Spinal cord (tissue), 9 donors: ENCODE measurements at regions not wholly inside any gene's neighbourhood (a gene's known extent, or its start where the extent isn't known, plus 50 kb on each side); places are given as distances from the start of the nearest gene placed in this dataset.

ENCODE experiments used
- DNase-seq, 6 donors: peaks; one replicate each; pipeline versions ENCODE4 v3.0.0 to v3.0.0-alpha.2; 2013 to 2015; ENCODE audit warnings: low spot score in 6 of 6, low read depth in 4 of 6
- H3K27ac ChIP-seq: one replicate; pipeline ENCODE4 v1.5.1; 2013; ENCODE audit warnings: low read depth, low read length, control low read depth
- H3K27me3 ChIP-seq: one replicate; pipeline ENCODE4 v1.6.1; 2013; ENCODE audit warnings: low read length; ENCODE audit not compliant: control insufficient read depth, insufficient read depth
- H3K36me3 ChIP-seq: one replicate; pipeline ENCODE4 v1.6.1; 2013; ENCODE audit warnings: low read length; ENCODE audit not compliant: control insufficient read depth, insufficient read depth
- H3K4me1 ChIP-seq: one replicate; pipeline ENCODE4 v1.6.1; 2013; ENCODE audit warnings: low read length; ENCODE audit not compliant: control insufficient read depth, insufficient read depth
- H3K4me3 ChIP-seq: one replicate; pipeline ENCODE4 v1.5.1; 2013; ENCODE audit warnings: low read depth, low read length, control low read depth
- H3K9me3 ChIP-seq: one replicate; pipeline ENCODE4 v1.6.1; 2013; ENCODE audit warnings: low read length; ENCODE audit not compliant: control insufficient read depth, insufficient read depth
- WGBS: methylation state at CpG from one replicate; pipeline ENCODE4 v1.1.5; 2013; ENCODE audit warnings: missing lambda C conversion rate; ENCODE audit not compliant: insufficient coverage; 5-methylcytosine and 5-hydroxymethylcytosine counted together
- donor health status: healthy.

- H3K27ac ChIP-seq, result no peak overlapping the region
- H3K4me3 ChIP-seq, result no peak overlapping the region
- H3K4me1 ChIP-seq, result no peaks in the 10 kb centered on the region
- H3K27me3 ChIP-seq, result no peaks in the 10 kb centered on the region
- H3K36me3 ChIP-seq, result no peaks in the 10 kb centered on the region
- no peaks in the 10 kb centered on the region for H3K9me3 ChIP-seq
- DNase-seq, result no peak
- 90% methylated on average over 2 of the region's 3 CpGs for WGBS
Measured at GRCh38 chr20:58162986-58163385, 65.5 kb downstream of the ANKRD60 start.

GRCh38 chr20:58161192-58161591, 67.3 kb downstream of the ANKRD60 start:
- H3K27ac ChIP-seq, result peak overlapping the region; percentile 57
- no peaks in the 10 kb centered on the region for H3K4me1 ChIP-seq
- H3K27me3 ChIP-seq, result no peaks in the 10 kb centered on the region
- no peaks in the 10 kb centered on the region for H3K9me3 ChIP-seq
- no peak overlapping the region for H3K4me3 ChIP-seq
- 74% methylated on average over 2 of the region's 2 CpGs for WGBS
- H3K36me3 ChIP-seq, result no peaks in the 10 kb centered on the region
- DNase-seq, result no peak

DNA sequence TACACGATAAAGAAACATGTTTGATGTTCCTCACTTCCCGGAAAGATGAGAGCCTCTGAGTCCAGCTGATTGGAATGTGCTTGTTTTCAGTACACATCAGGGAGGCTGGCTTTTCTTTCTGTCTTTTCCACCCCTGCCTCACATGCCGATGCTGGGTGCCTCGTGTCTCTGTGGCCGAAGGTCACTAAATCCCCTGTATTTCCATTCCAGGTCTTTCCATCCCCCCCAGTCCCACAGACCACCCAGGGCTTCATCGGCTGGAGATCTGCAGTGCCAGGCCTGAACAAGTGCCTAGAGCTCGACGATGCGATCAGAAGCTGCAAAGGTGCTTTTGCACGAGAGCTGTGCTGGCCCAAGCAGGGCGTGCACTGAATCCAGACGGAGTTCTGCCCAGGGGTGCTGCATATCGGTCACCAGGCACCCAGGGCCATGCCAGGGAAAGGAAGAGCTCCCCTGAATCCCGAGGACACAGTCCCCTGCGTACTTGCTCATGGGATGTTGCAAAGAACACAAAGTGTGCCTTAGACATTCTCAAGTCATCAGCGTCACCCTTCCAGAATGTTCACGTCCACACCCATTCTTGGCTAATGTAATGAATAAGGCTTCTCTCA, 67.9 kb downstream of the ANKRD60 start:
- peak in 1 of 6 donors; percentile 64 for DNase-seq
- 84% methylated on average over 13 of the region's 17 CpGs for WGBS
- peak overlapping the region; percentile 77 for H3K27ac ChIP-seq
- no peaks in the 10 kb centered on the region for H3K4me1 ChIP-seq
- no peaks in the 10 kb centered on the region for H3K36me3 ChIP-seq
- no peaks in the 10 kb centered on the region for H3K27me3 ChIP-seq
- H3K4me3 ChIP-seq, result no peak overlapping the region
- H3K9me3 ChIP-seq, result no peaks in the 10 kb centered on the region

GRCh38 chr20:58155148-58155925, 73.1 kb downstream of the ANKRD60 start:
- Histone ChIP-seq H3K27me3 (peaks cover 6% of the 10 kb centered on the region), H3K4me3 (no peak overlapping the region), H3K27ac (no peak overlapping the region), H3K9me3 (no peaks in the 10 kb centered on the region), H3K4me1 (peaks cover 8% of the 10 kb centered on the region), H3K36me3 (no peaks in the 10 kb centered on the region)
- WGBS, result 67% methylated on average over 5 of the region's 13 CpGs
- DNase-seq, result no peak

DNA sequence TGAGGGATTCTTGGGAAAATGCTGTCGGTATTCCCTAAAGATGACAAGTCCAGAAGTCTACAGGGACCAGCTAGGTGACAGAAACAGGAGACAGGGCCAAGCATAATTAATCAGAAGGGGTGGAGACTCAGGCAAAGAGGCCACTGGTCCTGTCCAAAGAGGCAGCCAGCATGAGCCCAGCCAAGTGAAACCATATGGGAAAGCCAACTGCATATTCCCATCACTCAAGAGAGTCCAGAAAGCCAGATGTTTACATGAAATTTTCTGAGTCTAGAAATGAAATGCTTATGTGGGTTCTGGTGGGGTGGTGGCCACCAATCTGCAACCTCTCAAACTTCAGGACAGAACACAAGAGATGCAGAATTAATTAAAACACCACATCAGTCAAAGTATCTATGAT, 74.3 kb downstream of the ANKRD60 start:
- peaks cover 6% of the 10 kb centered on the region for H3K27me3 ChIP-seq
- no peak for DNase-seq
- H3K36me3 ChIP-seq, result no peaks in the 10 kb centered on the region
- H3K27ac ChIP-seq, result no peak overlapping the region
- 100% methylated on average over 1 of the region's 1 CpG for WGBS
- H3K9me3 ChIP-seq, result no peaks in the 10 kb centered on the region
- H3K4me3 ChIP-seq, result no peak overlapping the region
- peaks cover 9% of the 10 kb centered on the region for H3K4me1 ChIP-seq

- H3K27me3 ChIP-seq, result peaks cover 9% of the 10 kb centered on the region
- no peaks in the 10 kb centered on the region for H3K36me3 ChIP-seq
- no peak overlapping the region for H3K4me3 ChIP-seq
- no peaks in the 10 kb centered on the region for H3K9me3 ChIP-seq
- whole genome bisulfite sequencing, result 60% methylated on average over 10 of the region's 11 CpGs
- H3K4me1 ChIP-seq, result peaks cover 9% of the 10 kb centered on the region
- no peak for DNase-seq
- H3K27ac ChIP-seq, result no peak overlapping the region
Measured at GRCh38 chr20:58153121-58153520, 75.3 kb downstream of the ANKRD60 start.

- Histone ChIP-seq H3K36me3 (no peaks in the 10 kb centered on the region), H3K4me3 (no peak overlapping the region), H3K27ac (no peak overlapping the region), H3K27me3 (peaks cover 9% of the 10 kb centered on the region), H3K9me3 (peaks cover 2% of the 10 kb centered on the region), H3K4me1 (peaks cover 9% of the 10 kb centered on the region)
- DNase-seq, result peak in 2 of 6 donors; percentile 44 to 76
- WGBS, result 14% methylated on average over 31 of the region's 31 CpGs
Measured at GRCh38 chr20:58150772-58151171, 77.7 kb downstream of the ANKRD60 start.

GRCh38 chr20:58149437-58150091, 78.9 kb downstream of the ANKRD60 start:
- Histone ChIP-seq H3K36me3 (no peaks in the 10 kb centered on the region), H3K9me3 (peaks cover 2% of the 10 kb centered on the region), H3K27me3 (peaks cover 9% of the 10 kb centered on the region), H3K27ac (no peak overlapping the region), H3K4me3 (no peak overlapping the region), H3K4me1 (peaks cover 9% of the 10 kb centered on the region)
- DNase-seq, result peak in 1 of 6 donors; percentile 71
- whole genome bisulfite sequencing, result 60% methylated on average over 1 of the region's 5 CpGs

DNA sequence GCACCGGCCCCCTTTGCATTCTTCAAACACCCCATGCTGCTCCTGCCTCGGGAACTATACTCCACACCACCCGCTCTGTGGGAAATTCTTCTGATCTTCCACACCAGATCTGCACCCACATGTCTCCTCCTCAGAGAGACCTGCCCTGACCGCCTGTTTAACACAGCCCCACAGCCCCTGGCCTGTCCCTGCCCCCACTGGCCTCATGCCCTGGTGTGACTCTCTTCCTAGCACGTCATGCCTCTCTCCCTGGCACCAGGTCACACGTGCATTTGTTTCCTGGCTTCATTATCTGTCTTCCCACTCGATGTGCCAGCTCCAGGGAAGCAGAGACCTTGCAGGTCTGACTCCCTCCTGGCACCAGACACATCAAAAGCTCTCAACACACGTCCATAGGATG, 79.6 kb downstream of the ANKRD60 start:
- peak in 1 of 6 donors; percentile 35 for DNase-seq
- Histone ChIP-seq H3K27ac (no peak overlapping the region), H3K36me3 (no peaks in the 10 kb centered on the region), H3K4me1 (peaks cover 9% of the 10 kb centered on the region), H3K4me3 (no peak overlapping the region), H3K27me3 (peaks cover 9% of the 10 kb centered on the region), H3K9me3 (peaks cover 2% of the 10 kb centered on the region)
- 69% methylated on average over 7 of the region's 8 CpGs for WGBS
